ENCODE measurements at regions not wholly inside any gene's neighbourhood (a gene's known extent, or its start where the extent isn't known, plus 50 kb on each side); places are given as distances from the start of the nearest gene placed in this dataset.

DNA sequence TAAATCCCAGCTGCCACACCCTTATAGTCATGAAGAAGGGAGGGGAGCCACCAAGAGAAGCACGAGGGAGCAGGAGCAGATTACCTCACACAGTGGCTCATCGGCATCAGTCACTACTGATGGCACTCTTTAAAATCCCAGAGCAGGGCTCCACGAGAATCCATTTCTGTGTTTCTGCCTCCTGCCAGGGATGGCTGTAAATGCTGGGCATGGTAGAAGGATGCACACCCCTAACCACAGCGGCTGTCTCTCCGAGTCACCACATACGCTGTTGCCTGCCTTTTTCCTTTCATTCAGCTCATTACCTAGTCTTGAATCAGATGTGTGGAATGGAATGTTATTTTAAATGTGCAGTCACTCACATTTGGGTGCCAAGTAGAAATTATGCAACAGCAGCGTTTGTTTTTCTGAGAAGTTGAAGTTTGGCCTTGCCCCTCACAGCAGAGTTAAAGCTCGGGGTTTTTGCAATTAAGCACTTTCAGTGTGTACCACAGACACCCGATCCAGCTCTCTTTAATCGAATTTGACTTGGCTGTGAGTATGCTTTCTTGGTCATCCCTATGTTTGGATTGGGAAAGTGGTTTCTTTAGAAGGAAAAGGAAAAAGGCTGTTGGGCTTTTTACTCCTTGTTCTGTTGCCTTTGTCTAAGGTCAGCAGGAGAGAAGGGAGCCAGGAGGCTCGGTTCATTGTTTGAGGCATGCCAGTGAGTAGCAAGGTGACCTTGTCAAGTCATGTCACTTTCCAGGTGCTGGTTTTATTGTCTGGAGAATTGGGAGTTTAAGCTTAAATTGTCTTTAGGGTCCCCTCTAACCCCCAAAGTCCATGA is 284.2 kb upstream of the TPM1 start:
- in situ Hi-C loops (cut with MboI; ENCODE audit: low pct_unique_long_range_greater_than_20kb, low sequenced_read_pairs): no loop called here
- no peak for DNase-seq

DNA sequence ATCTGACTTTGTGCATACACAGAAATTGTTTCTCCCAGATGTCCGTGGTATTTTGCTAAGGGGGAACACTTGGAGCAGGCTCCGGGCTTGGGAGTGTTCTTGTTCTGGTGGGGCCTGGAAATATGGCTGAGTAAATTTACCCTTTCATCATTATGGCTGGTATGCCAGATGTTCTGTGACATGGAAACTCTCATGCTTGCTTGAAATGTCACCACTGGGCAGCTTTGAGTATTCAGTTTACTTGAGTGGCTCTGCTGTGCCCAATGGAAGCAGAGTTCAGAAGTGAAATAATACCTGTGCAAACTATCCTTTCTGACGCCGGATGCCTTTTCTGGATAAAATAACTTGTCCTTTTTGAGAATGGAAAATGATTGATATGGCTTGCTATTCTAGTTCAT is 283.6 kb upstream of the TPM1 start:
- in situ Hi-C loops (cut with MboI; ENCODE audit: low pct_unique_long_range_greater_than_20kb, low sequenced_read_pairs): no loop called here
- DNase-seq: no peak

DNA sequence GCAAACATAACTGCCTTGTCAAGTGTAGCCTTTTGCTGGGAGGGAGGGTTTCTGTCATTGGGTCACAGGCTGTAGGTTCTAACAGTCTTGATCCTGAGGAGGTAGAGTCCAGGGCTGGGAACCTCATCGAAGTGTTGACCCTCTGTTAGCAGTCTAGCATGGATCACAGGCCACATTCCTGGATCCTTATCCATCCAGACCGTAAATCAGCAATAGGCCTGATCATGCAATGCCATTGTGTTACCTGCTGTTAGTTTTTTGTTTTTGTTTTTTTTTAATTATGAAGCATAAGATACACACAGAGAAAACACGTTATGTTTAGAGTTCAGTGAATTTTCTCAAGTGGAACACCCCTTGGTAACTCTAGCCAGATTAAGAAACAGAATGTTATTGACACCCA is 282.0 kb upstream of the TPM1 start:
- DNase-seq: no peak
- in situ Hi-C loops (cut with MboI; ENCODE audit: low pct_unique_long_range_greater_than_20kb, low sequenced_read_pairs): no loop called here

DNA sequence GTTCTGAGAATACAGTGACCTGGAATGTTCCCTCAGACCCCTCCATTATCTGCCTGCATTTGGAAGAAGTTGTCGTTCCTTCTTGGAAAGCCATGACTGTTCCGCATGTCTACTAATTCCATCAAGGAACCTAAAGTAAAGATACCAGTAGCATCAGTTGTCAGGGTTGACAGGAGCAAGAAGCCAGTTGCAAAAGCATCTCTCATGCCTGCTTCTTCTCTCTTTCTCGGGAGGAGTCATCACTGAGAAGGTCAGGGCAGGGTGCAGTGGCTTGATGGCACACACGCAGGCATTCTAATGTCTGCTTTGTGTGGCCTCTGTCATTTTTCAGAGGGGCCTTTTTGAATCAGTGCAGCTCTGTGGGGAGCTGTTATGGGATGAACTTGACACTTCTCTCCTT is 276.6 kb upstream of the TPM1 start:
- no peak for DNase-seq
- in situ Hi-C loops (cut with MboI; ENCODE audit: low pct_unique_long_range_greater_than_20kb, low sequenced_read_pairs): no loop called here

DNA sequence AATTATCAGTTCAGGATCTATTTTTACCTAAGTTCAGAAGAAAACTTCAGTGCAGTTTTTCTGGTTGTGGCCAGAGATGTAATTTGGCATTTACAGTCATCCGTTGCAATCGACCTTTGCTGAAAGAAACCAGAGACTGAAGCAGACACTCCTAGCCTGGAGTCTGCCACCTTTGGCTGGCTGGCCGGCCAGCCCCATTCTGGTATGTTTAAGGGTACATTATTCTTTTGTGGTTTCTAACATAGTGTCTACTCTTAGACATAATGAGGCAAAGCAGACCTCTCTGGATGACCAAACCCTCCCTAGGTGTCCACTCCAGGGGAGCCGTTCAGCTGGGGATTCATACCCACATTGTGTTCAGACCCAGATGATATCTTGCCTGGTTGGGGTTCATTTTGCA is 275.9 kb upstream of the TPM1 start:
- in situ Hi-C loops (cut with MboI; ENCODE audit: low pct_unique_long_range_greater_than_20kb, low sequenced_read_pairs): no loop called here
- DNase-seq: no peak

DNA sequence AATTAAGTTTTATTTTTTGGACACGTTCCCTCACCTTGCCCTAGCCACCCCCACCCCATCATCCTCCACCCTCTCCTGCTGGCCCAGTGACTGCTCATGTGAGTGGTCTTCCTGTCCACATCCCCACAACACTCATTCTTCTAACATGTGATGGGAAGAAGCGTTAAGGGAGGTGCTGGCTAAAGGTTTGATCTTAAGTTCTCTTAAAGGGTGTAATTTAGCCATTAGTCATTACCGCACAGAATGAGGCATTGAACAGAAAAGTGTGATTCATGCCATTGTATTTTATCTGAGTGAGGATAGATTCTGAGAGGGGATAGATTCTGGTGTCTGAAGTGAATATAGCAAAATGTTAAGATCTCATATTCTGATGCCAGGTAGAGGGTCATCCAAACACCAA is 272.9 kb upstream of the TPM1 start:
- in situ Hi-C loops (cut with MboI; ENCODE audit: low pct_unique_long_range_greater_than_20kb, low sequenced_read_pairs): no loop called here
- DNase-seq: no peak

DNA sequence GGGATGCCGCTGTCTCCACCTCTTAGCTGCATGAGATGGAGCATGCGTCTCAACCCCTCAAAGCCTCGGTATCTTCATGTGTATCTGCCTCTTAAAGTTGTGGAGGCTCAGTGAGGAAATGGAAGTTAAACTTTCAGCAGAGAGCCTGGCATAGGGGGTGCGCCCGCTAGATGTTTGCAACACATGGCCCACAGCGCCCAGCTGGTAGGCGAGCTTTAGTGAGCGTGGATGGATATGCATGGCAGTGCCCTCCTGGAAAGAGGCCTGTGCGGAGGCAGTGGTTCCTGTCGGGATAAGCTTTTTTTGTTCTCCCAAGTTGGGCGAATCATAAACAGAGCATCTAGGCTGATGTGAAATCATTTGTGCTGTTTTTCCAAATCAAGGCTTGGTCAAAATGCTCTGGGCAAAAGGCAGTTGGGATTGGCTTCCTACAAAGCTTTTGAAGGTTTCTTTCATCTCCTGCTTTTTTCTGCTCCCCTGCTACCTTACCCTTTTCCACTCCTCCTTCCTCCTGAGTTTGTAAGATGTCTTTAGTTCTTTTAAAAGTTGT is 272.4 kb upstream of the TPM1 start:
- no peak for DNase-seq
- in situ Hi-C loops (cut with MboI; ENCODE audit: low pct_unique_long_range_greater_than_20kb, low sequenced_read_pairs): no loop called here

DNA sequence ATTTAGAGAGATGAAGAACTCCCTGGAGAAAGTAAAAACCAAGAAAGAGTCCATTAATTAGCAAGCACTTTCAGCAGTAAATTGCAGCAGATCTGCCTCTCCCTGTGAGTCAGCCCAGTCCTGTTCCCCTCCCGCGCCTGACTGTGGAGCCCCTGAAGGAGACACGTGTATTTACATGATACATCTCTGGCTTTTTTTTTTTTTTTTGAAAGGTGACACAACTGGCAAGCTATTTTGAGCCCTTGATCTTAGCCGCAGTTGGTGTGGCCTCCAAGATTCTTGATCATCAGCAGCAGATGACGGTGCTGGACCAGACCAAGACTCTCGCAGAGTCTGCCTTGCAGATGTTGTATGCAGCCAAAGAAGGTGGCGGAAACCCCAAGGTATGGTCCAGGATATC is 271.8 kb upstream of the TPM1 start:
- in situ Hi-C loops (cut with MboI; ENCODE audit: low pct_unique_long_range_greater_than_20kb, low sequenced_read_pairs): no loop called here
- DNase-seq: no peak

DNA sequence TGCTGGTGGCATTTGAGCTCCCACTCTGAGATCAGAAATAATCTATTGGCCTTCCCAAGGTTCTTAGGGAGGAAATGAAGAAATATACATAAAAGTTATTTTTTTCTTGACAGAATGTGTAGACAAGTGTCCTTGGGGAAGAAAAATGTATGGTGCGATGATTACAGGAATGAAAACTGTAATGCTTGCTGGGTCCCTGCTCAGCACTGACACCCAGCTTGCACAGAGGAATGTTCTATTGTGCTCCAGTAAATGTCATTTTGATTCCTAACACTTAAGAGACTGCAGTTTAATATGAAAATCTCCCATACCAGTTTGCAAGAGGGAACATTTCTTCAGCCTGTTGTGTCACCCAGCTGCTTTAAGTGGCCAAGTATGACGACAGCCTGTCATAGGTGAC is 271.3 kb upstream of the TPM1 start:
- in situ Hi-C loops (cut with MboI; ENCODE audit: low pct_unique_long_range_greater_than_20kb, low sequenced_read_pairs): no loop called here

DNA sequence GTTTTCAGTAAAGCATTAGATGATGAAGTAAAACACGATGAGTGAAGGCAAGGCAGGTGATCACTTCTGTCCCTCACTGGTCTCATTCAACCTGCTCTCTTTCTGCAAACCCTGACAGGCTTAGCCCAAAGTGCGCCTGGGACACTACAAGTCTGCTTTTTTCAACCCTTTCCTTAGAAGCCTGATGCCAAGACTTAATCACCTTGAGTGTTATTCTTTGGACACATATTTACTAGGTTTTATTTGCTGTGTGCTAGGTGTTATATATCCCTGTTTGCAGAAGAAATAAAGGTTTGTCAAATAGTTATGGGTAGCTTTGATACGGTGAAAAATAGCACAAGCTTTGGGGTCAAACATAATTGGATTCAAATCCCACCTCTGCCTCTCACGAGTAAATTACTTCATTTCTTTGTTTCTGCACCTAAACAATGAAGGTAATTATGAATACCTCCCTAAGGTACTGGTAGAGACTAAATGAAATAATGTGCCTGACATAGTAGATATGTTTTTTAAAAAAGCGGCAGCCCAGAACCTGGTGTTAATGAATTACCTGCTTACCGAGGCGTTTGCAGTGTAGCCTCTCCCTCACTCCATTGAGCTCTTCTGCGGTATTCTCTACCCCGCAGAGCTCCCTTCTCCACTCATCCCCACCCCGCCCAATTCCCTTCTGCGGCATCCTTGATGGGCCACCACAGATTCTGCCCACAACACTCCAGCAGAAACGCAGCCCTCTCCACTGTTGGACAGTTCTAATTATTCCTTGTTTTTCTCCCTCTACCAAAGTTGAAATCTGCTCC is 269.0 kb upstream of the TPM1 start:
- no peak for DNase-seq
- in situ Hi-C loops (cut with MboI; ENCODE audit: low pct_unique_long_range_greater_than_20kb, low sequenced_read_pairs): no loop called here

More for the DNA sequence above, 271.3 kb upstream of the TPM1 start:
- DNase-seq: no peak

DNA sequence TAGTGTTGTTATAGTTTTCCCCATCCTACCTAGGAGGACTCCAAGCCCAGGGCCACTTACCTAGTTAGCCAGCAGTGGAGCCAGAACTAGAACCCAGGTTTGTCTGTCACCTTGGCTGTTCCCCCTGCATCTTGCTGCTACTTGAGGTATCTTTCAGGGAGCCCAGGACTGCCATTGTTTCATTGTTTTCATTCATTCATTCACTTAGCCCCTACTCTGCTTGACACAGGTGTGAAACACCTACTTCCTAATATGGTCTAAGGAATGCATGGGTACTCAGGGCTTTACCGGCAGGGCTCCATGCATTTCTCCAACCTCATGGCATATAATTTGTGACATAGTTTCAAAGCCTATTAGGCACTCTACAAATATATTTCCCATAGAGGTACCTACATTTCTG is 266.6 kb upstream of the TPM1 start:
- DNase-seq: no peak
- in situ Hi-C loops (cut with MboI; ENCODE audit: low pct_unique_long_range_greater_than_20kb, low sequenced_read_pairs): no loop called here

DNA sequence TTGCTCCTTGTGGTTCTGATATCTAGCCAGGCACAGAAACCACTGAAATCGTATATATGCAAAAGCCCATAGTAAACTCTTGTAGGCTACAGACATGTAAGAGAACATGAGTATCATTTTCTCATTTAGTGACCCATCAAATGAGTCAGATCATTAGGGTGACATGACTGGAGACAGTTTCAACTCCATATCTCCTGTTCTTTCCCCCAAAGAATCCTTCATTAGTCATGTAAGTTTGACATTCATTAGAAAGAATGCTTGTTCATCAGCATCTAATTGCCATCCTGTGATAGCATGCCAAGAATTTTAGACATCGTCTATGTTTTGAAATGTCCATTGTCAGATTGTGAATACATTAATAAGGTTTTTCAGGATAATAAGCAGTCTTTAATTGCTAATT is 264.9 kb upstream of the TPM1 start:
- in situ Hi-C loops (cut with MboI; ENCODE audit: low pct_unique_long_range_greater_than_20kb, low sequenced_read_pairs): no loop called here
- DNase-seq: no peak

DNA sequence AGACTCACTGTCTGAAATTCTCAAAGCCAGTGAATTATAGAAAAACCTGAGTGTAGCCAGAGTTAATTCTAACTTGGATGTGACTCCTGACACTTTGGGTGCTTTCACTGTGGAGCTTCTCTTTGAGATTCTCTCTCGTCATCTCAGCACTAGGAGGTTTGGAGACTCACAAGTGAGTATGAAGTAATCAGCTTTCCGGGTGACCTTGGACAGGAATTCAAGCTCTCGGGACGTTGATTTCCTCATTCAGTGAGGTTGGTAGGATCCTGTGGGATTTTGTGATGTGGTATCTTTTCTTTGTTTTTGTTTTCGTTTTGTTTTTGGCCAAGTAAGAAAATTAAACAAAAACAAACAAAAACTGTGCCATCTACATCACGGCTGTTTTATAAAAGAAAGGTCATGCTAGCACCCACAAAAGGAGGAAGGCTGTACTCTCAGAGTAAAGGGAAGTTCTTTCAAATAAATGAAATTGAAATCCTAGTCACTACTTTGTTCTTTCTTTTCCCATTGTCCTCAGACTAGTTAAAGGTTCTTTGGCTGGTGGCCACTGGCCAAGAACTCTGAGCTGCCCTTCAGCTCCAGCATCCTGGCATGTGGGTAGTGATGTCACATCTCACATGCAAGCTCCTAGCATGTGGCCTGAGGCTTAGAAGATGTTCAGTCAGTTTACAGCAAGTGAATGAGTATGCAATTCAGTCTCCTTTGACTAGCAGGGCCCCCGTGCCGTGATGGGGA is 263.3 kb upstream of the TPM1 start:
- no peak for DNase-seq
- in situ Hi-C loops (cut with MboI; ENCODE audit: low pct_unique_long_range_greater_than_20kb, low sequenced_read_pairs): no loop called here

DNA sequence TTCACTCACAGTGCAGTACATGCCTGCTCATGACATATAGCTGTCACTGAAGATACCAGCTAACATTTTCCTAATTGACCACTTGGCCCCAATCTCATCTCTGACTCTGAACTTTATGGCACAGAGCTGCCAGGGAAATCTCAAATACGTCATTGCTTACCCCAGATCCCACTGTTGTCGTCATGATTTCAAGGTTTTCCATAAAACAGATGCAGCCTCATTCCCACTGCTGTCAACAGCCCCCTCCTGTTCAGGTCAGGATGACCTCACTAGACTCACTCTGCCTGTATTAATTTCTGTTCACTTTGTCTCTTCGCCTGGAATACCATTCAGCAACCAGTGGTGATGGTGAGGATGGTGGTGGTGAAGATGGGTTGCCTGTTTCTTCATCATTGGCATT is 262.6 kb upstream of the TPM1 start:
- DNase-seq: no peak
- in situ Hi-C loops (cut with MboI; ENCODE audit: low pct_unique_long_range_greater_than_20kb, low sequenced_read_pairs): no loop called here

DNA sequence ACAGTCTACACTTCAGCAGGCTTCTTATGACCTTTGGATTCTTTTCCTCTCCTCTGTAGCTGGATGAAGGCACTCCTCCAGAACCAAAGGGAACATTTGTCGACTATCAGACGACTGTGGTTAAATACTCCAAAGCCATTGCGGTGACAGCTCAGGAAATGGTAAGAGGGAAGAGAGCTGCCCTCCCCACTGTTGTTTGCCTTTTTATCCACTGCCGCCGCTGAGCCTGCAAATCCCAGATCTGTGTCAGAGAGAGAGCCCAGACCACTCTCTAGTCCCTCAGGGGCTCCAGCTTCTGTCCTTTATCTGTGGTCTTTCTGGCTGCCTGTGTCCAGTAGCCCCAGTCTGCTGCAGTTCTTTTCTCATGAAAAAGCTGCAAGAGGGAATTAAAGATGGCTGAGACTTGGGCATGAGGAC is 261.5 kb upstream of the TPM1 start:
- in situ Hi-C loops (cut with MboI; ENCODE audit: low pct_unique_long_range_greater_than_20kb, low sequenced_read_pairs): no loop called here
- DNase-seq: peak; percentile 48

DNA sequence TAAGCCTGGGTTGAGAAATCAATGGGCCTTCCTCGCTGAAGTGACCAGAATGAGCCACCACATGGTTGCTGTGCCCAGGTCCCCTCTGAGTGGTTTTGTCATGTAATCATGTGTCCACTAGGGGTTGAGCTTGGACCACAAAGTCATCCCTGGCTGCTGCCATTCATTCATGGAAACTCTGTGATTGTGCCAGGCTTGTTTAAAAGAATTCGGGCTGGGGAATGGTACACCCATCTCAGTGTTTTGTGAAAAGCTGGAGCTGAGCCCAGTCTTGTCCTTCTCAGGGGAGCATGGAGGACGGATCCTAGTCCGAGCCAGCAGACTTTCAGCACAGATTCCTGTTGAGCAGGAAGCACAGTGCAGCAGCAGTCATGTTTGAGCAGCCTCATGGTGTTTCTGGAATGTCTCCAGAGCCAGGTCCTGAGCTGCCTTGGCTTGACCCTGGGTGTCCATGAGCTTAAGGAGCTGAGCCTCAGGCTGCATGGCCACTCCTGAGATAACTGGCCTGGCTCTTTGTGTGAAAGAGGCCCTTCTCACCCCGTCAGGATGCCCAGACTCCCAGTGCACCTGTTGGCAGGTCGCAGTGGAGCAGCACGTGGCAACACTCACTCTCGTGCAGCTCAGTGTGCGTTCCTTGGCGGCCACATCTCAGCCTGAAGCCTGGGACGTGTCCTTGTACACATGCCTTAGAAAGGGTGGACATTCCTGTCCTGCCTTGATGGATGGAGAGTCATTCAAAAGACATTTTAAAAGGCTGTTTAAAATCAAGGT is 260.3 kb upstream of the TPM1 start:
- DNase-seq: peak; percentile 66
- in situ Hi-C loops (cut with MboI; ENCODE audit: low pct_unique_long_range_greater_than_20kb, low sequenced_read_pairs): no loop called here

DNA sequence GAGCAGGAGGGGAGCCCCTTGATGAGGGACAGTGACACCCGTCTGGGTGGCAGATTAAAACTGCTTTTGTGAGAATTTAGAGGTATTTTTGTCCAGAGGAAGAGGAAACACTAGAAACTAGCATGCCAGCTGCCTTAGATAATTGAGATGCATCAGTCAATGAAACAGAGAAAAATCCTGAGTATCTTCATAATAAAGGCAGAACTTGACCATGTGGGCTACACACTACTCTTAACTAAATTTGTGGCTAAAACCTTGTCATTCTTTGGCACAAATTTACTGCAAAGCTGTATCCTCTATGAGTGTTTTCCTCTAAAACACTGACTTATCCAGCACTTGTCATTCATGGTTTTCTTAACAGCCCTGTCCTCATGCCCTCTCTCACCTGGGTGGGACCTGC is 259.7 kb upstream of the TPM1 start:
- in situ Hi-C loops (cut with MboI; ENCODE audit: low pct_unique_long_range_greater_than_20kb, low sequenced_read_pairs): no loop called here
- no peak for DNase-seq

DNA sequence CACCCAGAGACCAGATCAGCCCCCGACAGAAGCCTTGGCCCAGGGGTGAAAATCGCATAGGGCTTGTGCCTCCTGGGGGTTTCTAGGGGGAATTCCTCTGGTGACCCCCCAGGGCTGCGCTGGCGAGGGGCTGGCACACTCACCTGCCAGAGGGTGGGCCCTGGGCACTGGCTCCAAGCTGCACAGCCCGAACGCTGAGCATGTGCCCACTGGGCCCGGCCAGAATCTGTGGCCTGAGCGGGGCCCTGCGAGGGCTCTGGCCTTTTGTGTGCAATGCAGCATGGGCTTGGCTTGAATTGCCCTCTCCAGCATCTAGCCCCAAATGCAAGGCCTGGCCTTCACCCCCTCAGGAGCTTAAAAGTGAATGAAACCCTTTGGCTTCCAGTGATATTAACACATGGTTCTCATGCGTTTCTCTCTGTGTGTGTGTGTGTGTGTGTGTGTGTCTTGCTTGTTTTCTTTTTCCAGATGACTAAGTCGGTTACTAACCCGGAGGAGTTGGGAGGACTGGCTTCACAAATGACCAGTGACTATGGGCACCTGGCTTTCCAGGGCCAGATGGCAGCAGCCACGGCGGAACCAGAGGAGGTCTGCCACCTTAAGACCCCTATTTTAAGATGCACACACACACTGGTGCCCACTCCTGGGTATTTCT is 259.1 kb upstream of the TPM1 start:
- no peak for DNase-seq
- in situ Hi-C loops (cut with MboI; ENCODE audit: low pct_unique_long_range_greater_than_20kb, low sequenced_read_pairs): no loop called here

Data from KBM-7 (cell line).